A549 (cell line): ENCODE measurements at regions not wholly inside any gene's neighbourhood (a gene's known extent, or its start where the extent isn't known, plus 50 kb on each side); places are given as distances from the start of the nearest gene placed in this dataset.

ENCODE experiments used
- ATAC-seq, 2 experiments: fragments of 200-7000 bp in 1 of 2; fragments of >200 bp in 1 of 2; cut with Nextera tagmentation in 1 of 2; cut with Tn5 transposase in 1 of 2; 3 replicates each; pipeline versions ENCODE4 v1.8.0 to v1.9.1; 2018 to 2020; ENCODE audit warnings: mild to moderate bottlenecking in 1 of 2, moderate library complexity in 1 of 2
- CTCF ChIA-PET: fragments of 300-600 bp; sonication (Branson Sonifier 250); formaldehyde crosslinking; extraction: SDS; loops from one replicate; lab custom pipeline; 2021; ENCODE audit warnings: antibody characterized with exemption, inconsistent platforms; lab: Yijun Ruan, JAX
- POLR2A ChIA-PET: fragments of 350-600 bp; formaldehyde crosslinking; extraction: SDS; loops from one replicate; lab custom pipeline; 2021; ENCODE audit warnings: antibody characterized with exemption, inconsistent platforms; lab: Yijun Ruan, JAX
- DNase-seq, 2 experiments: peaks; one replicate each; pipeline versions ENCODE4 v3.0.0 to v3.0.0-alpha.2; 2011 to 2016; ENCODE audit warnings: low read depth in 1 of 2, low spot score in 1 of 2
- FAIRE-seq: peaks from 2 replicates; lab custom pipeline; 2011; peaks lifted over from hg19 to GRCh38; lab: Jason Lieb, UNC
- H3K27ac ChIP-seq, 2 experiments: fragments of >200 bp; sonication (Bioruptor Twin); formaldehyde crosslinking; 3 replicates each; pipeline ENCODE4 v1.5.1; 2016 to 2017
- H3K4me1 ChIP-seq: fragments of >200 bp; sonication (Bioruptor Twin); formaldehyde crosslinking; 3 replicates; pipeline ENCODE4 v1.6.1; 2016
- H3K4me2 ChIP-seq: fragments of >200 bp; sonication (Bioruptor Twin); formaldehyde crosslinking; 3 replicates; pipeline ENCODE4 v1.6.1; 2016
- H3K4me3 ChIP-seq: fragments of >200 bp; sonication (Bioruptor Twin); formaldehyde crosslinking; 3 replicates; pipeline ENCODE4 v1.5.1; 2016
- H3K9me3 ChIP-seq: fragments of >200 bp; sonication (Bioruptor Twin); formaldehyde crosslinking; 3 replicates; pipeline ENCODE4 v1.6.1; 2016
- CBX2 ChIP-seq: fragments of 200-600 bp; sonication (generic); IDR thresholded peaks from 2 replicates; pipeline ENCODE4 v1.6.1; 2016; ENCODE audit warnings: low read depth, mild to moderate bottlenecking, borderline replicate concordance
- CEBPB ChIP-seq, 2 experiments: fragments of >200 bp in 1 of 2; sonication (Bioruptor Twin) in 1 of 2; formaldehyde crosslinking in 1 of 2; IDR thresholded peaks; 2 replicates each; pipeline ENCODE4 v1.6.1; 2012 to 2016
- FOSL2 ChIP-seq, 2 experiments: fragments of 450-650 bp in 1 of 2; fragments of >200 bp in 1 of 2; sonication (Bioruptor Twin) in 1 of 2; formaldehyde crosslinking; IDR thresholded peaks; 2 replicates each; pipeline versions ENCODE4 v1.5.0 to v1.6.1; 2016 to 2020; ENCODE audit warnings: mild to moderate bottlenecking in 1 of 2, moderate library complexity in 1 of 2
- FOXS1 ChIP-seq: fragments of 250-450 bp; sonication (Bioruptor Pico); IDR thresholded peaks from 2 replicates; pipeline ENCODE4 v1.5.0; 2020; ENCODE audit warnings: mild to moderate bottlenecking, moderate library complexity
- GATA3 ChIP-seq: IDR thresholded peaks from 2 replicates; pipeline ENCODE4 v1.6.1; 2012; ENCODE audit warnings: borderline replicate concordance
- HOXA7 ChIP-seq: fragments of 250-450 bp; sonication (Bioruptor Pico); IDR thresholded peaks from 2 replicates; pipeline ENCODE4 v1.5.0; 2020; ENCODE audit warnings: mild to moderate bottlenecking, moderate library complexity
- HOXB5 ChIP-seq: fragments of 250-450 bp; sonication (Bioruptor Pico); IDR thresholded peaks from 2 replicates; pipeline ENCODE4 v1.5.0; 2020; ENCODE audit warnings: mild to moderate bottlenecking, moderate library complexity
- JUN ChIP-seq, 2 experiments: fragments of >200 bp; sonication (Bioruptor Twin); formaldehyde crosslinking; IDR thresholded peaks; 2 replicates in 1 of 2; 3 replicates in 1 of 2; pipeline ENCODE4 v1.6.1; 2016 to 2017
- KDM1A ChIP-seq: fragments of 200-600 bp; sonication (generic); IDR thresholded peaks from 2 replicates; pipeline ENCODE4 v1.6.1; 2016; ENCODE audit warnings: low read depth, mild to moderate bottlenecking
- MYC ChIP-seq: IDR thresholded peaks from 2 replicates; pipeline ENCODE4 v1.6.1; 2012; ENCODE audit warnings: mild to moderate bottlenecking, inconsistent platforms, low read length, improper control_type of control experiment, borderline replicate concordance
- NFE2L2 ChIP-seq: fragments of 150-350 bp; conservative IDR thresholded peaks from 2 replicates; pipeline ENCODE4 v1.6.1; 2014; ENCODE audit warnings: low read length
- NPAS2 ChIP-seq: fragments of 250-450 bp; sonication (Bioruptor Pico); IDR thresholded peaks from 2 replicates; pipeline ENCODE4 v1.8.0; 2022; ENCODE audit warnings: mild to moderate bottlenecking, moderate library complexity, borderline replicate concordance
- PBX3 ChIP-seq: IDR thresholded peaks from 2 replicates; pipeline ENCODE4 v1.6.1; 2012
- RNF2 ChIP-seq: fragments of 200-600 bp; sonication (generic); IDR thresholded peaks from 2 replicates; pipeline ENCODE4 v1.6.1; 2016; ENCODE audit warnings: low read depth, mild to moderate bottlenecking, antibody characterized with exemption, moderate library complexity, borderline replicate concordance
- SREBF2 ChIP-seq: fragments of 450-650 bp; IDR thresholded peaks from 2 replicates; pipeline ENCODE4 v1.6.1; 2014; ENCODE audit warnings: mild to moderate bottlenecking, moderate library complexity
- WGBS: methylation state at CpG from one replicate; pipeline ENCODE4 v1.1.6; 2017; ENCODE audit errors: missing lambda C conversion rate; 5-methylcytosine and 5-hydroxymethylcytosine counted together
- TF ChIP-seq, protein P1 (sequence below): fragments of 250-450 bp; sonication (Bioruptor Pico); IDR thresholded peaks from 2 replicates; pipeline ENCODE4 v1.5.0; 2020; ENCODE audit warnings: low read depth, mild to moderate bottlenecking, moderate library complexity
- TF ChIP-seq, protein P2 (sequence below): fragments of 450-650 bp; IDR thresholded peaks from 2 replicates; pipeline ENCODE4 v1.6.1; 2014; ENCODE audit warnings: antibody characterized with exemption

GRCh38 chr6:43933148-43933885 is 163.3 kb downstream of the VEGFA start:
- WGBS: 83% methylated on average over 19 of the region's 19 CpGs
- POLR2A ChIA-PET: no interaction called here
- no peaks in the 10 kb centered on the region for H3K4me1 ChIP-seq
- no peak overlapping the region for H3K27ac ChIP-seq
- DNase-seq (no peak), ATAC-seq (no peak), FAIRE-seq (no peak)
- no peak for TF ChIP-seq CBX2
- TF ChIP-seq, protein P1, sequence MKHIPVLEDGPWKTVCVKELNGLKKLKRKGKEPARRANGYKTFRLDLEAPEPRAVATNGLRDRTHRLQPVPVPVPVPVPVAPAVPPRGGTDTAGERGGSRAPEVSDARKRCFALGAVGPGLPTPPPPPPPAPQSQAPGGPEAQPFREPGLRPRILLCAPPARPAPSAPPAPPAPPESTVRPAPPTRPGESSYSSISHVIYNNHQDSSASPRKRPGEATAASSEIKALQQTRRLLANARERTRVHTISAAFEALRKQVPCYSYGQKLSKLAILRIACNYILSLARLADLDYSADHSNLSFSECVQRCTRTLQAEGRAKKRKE: no peak
- TF ChIP-seq SREBF2: no peak
- no peak for TF ChIP-seq NFE2L2
- TF ChIP-seq RNF2: no peak
- no peak for TF ChIP-seq FOSL2 (IDR thresholded peaks at IDR 0.05)
- no peak for TF ChIP-seq FOSL2 (CRISPR knock-in tag; IDR thresholded peaks at IDR 0.05)
- no peak for TF ChIP-seq PBX3
- no peak for TF ChIP-seq MYC
- TF ChIP-seq JUN (IDR thresholded peaks at IDR 0.05): no peak
- H3K9me3 ChIP-seq: no peaks in the 10 kb centered on the region
- CTCF ChIA-PET: interaction anchor here (1.1 kb wide), 1 partner anchor 68 kb away, joined by 3 read pairs; no protein-coding TSS in a partner anchor
- H3K4me3 ChIP-seq: no peak overlapping the region
- H3K4me2 ChIP-seq: no peak overlapping the region

- CTCF ChIA-PET: no interaction called here
- WGBS: 77% methylated on average over 12 of the region's 13 CpGs
- no peak overlapping the region for H3K4me3 ChIP-seq
- no peak overlapping the region for H3K27ac ChIP-seq
- peaks cover 4% of the 10 kb centered on the region; the same call in 2 of the 3 replicates for H3K4me1 ChIP-seq
- no peak overlapping the region for H3K4me2 ChIP-seq
- no peaks in the 10 kb centered on the region for H3K9me3 ChIP-seq
- DNase-seq: no peak
- FAIRE-seq: no peak
- ATAC-seq: no peak
- POLR2A ChIA-PET: no interaction called here
- TF ChIP-seq HOXA7 (CRISPR knock-in tag) (no peak), GATA3 (no peak), NPAS2 (CRISPR knock-in tag) (no peak), KDM1A (no peak), PBX3 (no peak), NFE2L2 (no peak), FOXS1 (CRISPR knock-in tag) (no peak), CEBPB (IDR thresholded peaks at IDR 0.05) (no peak), HOXB5 (CRISPR knock-in tag) (no peak)
- TF ChIP-seq, protein P2, sequence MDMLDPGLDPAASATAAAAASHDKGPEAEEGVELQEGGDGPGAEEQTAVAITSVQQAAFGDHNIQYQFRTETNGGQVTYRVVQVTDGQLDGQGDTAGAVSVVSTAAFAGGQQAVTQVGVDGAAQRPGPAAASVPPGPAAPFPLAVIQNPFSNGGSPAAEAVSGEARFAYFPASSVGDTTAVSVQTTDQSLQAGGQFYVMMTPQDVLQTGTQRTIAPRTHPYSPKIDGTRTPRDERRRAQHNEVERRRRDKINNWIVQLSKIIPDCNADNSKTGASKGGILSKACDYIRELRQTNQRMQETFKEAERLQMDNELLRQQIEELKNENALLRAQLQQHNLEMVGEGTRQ: no peak
These were observed 162.5 kb downstream of the VEGFA start for GRCh38 chr6:43932259-43933147.
